ENCODE measurements at regions not wholly inside any gene's neighbourhood (a gene's known extent, or its start where the extent isn't known, plus 50 kb on each side); places are given as distances from the start of the nearest gene placed in this dataset.
A peak's percentile ranks its signal among the peaks of the same experiment; 100 is the strongest.

GRCh38 chr7:47100817-47101435, 481.0 kb downstream of the TNS3 start:
- no peak for DNase-seq (ENCODE audit: extremely low spot score, unreplicated experiment)
- H3K27ac Mint-ChIP-seq (ENCODE audit: unreplicated experiment): no peak overlapping the region
- no peak overlapping the region for H3K4me3 Mint-ChIP-seq (ENCODE audit: unreplicated experiment)
- H3K4me1 Mint-ChIP-seq (ENCODE audit: unreplicated experiment): peaks cover 4% of the 10 kb centered on the region
- H3K9me3 Mint-ChIP-seq (ENCODE audit: unreplicated experiment): peaks cover 5% of the 10 kb centered on the region
- no peaks in the 10 kb centered on the region for H3K27me3 Mint-ChIP-seq (ENCODE audit: unreplicated experiment)
- H3K36me3 Mint-ChIP-seq (ENCODE audit: unreplicated experiment): no peaks in the 10 kb centered on the region
- TF ChIP-seq, protein P1, sequence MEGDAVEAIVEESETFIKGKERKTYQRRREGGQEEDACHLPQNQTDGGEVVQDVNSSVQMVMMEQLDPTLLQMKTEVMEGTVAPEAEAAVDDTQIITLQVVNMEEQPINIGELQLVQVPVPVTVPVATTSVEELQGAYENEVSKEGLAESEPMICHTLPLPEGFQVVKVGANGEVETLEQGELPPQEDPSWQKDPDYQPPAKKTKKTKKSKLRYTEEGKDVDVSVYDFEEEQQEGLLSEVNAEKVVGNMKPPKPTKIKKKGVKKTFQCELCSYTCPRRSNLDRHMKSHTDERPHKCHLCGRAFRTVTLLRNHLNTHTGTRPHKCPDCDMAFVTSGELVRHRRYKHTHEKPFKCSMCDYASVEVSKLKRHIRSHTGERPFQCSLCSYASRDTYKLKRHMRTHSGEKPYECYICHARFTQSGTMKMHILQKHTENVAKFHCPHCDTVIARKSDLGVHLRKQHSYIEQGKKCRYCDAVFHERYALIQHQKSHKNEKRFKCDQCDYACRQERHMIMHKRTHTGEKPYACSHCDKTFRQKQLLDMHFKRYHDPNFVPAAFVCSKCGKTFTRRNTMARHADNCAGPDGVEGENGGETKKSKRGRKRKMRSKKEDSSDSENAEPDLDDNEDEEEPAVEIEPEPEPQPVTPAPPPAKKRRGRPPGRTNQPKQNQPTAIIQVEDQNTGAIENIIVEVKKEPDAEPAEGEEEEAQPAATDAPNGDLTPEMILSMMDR (IDR thresholded peaks at IDR 0.05): peak; percentile 60

- TF ChIP-seq, protein P1 (IDR thresholded peaks at IDR 0.05): no peak
- Mint-ChIP-seq H3K9me3 (ENCODE audit: unreplicated experiment) (peaks cover 5% of the 10 kb centered on the region), H3K36me3 (ENCODE audit: unreplicated experiment) (no peaks in the 10 kb centered on the region), H3K27ac (ENCODE audit: unreplicated experiment) (no peak overlapping the region), H3K27me3 (ENCODE audit: unreplicated experiment) (no peaks in the 10 kb centered on the region), H3K4me3 (ENCODE audit: unreplicated experiment) (no peak overlapping the region), H3K4me1 (ENCODE audit: unreplicated experiment) (peaks cover 6% of the 10 kb centered on the region)
- DNase-seq (ENCODE audit: extremely low spot score, unreplicated experiment): no peak
Observed at GRCh38 chr7:47100148-47100816, 481.6 kb downstream of the TNS3 start.

GRCh38 chr7:47097431-47097830, 484.5 kb downstream of the TNS3 start:
- Mint-ChIP-seq H3K9me3 (ENCODE audit: unreplicated experiment) (peaks cover 5% of the 10 kb centered on the region), H3K36me3 (ENCODE audit: unreplicated experiment) (no peaks in the 10 kb centered on the region), H3K4me1 (ENCODE audit: unreplicated experiment) (peaks cover 19% of the 10 kb centered on the region), H3K4me3 (ENCODE audit: unreplicated experiment) (no peak overlapping the region), H3K27me3 (ENCODE audit: unreplicated experiment) (no peaks in the 10 kb centered on the region), H3K27ac (ENCODE audit: unreplicated experiment) (no peak overlapping the region)
- TF ChIP-seq, protein P1 (IDR thresholded peaks at IDR 0.05): no peak
- DNase-seq (ENCODE audit: extremely low spot score, unreplicated experiment): no peak

DNA sequence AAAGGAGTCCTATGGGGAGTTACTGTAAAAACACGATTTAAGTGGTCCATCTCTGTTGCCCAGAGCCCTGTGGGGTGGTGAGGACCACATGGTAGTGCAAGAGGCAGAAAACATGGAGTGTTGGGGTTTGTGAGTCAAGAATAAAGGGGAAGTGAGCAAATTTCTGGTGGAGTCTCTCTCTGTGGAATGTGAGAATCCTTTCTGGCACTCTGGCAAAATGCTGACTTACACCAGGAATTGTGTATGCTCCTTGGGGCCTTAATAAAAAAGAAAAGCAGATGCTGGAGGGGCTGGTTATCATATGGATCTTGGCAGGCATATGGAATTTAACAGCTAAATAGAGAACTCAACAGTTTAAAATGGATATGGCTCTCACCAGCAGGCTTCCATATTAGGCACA, 486.0 kb downstream of the TNS3 start:
- H3K4me3 Mint-ChIP-seq (ENCODE audit: unreplicated experiment): no peak overlapping the region
- no peak for DNase-seq (ENCODE audit: extremely low spot score, unreplicated experiment)

GRCh38 chr7:47094462-47094861, 487.4 kb downstream of the TNS3 start:
- peaks cover 35% of the 10 kb centered on the region for H3K4me1 Mint-ChIP-seq (ENCODE audit: unreplicated experiment)
- H3K27ac Mint-ChIP-seq (ENCODE audit: unreplicated experiment): no peak overlapping the region
- TF ChIP-seq, protein P1 (IDR thresholded peaks at IDR 0.05): no peak
- no peaks in the 10 kb centered on the region for H3K36me3 Mint-ChIP-seq (ENCODE audit: unreplicated experiment)
- H3K27me3 Mint-ChIP-seq (ENCODE audit: unreplicated experiment): no peaks in the 10 kb centered on the region
- DNase-seq (ENCODE audit: extremely low spot score, unreplicated experiment): no peak
- H3K4me3 Mint-ChIP-seq (ENCODE audit: unreplicated experiment): no peak overlapping the region
- peaks cover 5% of the 10 kb centered on the region for H3K9me3 Mint-ChIP-seq (ENCODE audit: unreplicated experiment)

More for the DNA sequence above, 486.0 kb downstream of the TNS3 start:
- peaks cover 29% of the 10 kb centered on the region for H3K4me1 Mint-ChIP-seq (ENCODE audit: unreplicated experiment)
- no peaks in the 10 kb centered on the region for H3K27me3 Mint-ChIP-seq (ENCODE audit: unreplicated experiment)
- no peaks in the 10 kb centered on the region for H3K36me3 Mint-ChIP-seq (ENCODE audit: unreplicated experiment)
- H3K9me3 Mint-ChIP-seq (ENCODE audit: unreplicated experiment): peaks cover 5% of the 10 kb centered on the region
- TF ChIP-seq, protein P1 (IDR thresholded peaks at IDR 0.05): no peak
- no peak overlapping the region for H3K27ac Mint-ChIP-seq (ENCODE audit: unreplicated experiment)
